ENCODE measurements at regions not wholly inside any gene's neighbourhood (a gene's known extent, or its start where the extent isn't known, plus 50 kb on each side); places are given as distances from the start of the nearest gene placed in this dataset.
A peak's percentile ranks its signal among the peaks of the same experiment; 100 is the strongest.

GRCh38 chr10:78959924-78960285 lies 108.9 kb upstream of the ZMIZ1 start:
- DNase-seq (ENCODE audit: low read depth in 2 of 2, low spot score in 1 of 2): no peak

DNA sequence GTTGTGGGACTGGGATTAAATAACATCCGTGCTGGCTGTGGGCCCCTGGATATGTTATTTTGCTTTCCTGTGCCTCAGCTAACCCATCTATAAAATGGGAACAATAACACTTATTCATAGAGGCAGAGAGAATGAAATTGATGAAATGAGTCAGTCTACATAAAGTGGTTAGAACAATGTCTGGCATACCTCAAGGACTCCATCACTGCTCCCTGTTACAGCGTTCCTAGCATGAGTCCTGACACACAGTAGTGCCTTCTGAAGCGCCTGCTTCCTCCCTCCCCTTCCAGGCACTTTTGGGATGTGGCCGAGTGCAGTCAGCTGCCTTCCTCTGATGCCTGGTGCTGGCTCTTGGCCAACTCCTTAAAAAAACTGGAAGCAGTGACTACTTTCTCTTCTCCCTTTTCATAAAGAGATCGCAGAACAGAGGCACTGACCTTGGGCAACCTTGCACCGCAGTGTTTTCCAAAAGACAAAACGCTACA lies 108.4 kb upstream of the ZMIZ1 start:
- no peak for DNase-seq (ENCODE audit: low read depth in 2 of 2, low spot score in 1 of 2)

- no peak for DNase-seq (ENCODE audit: low read depth in 2 of 2, low spot score in 1 of 2)
Observed at GRCh38 chr10:78961760-78962159, 107.0 kb upstream of the ZMIZ1 start.

- no peak for DNase-seq (ENCODE audit: low read depth in 2 of 2, low spot score in 1 of 2)
Observed at GRCh38 chr10:78963074-78964034, 105.4 kb upstream of the ZMIZ1 start.

DNA sequence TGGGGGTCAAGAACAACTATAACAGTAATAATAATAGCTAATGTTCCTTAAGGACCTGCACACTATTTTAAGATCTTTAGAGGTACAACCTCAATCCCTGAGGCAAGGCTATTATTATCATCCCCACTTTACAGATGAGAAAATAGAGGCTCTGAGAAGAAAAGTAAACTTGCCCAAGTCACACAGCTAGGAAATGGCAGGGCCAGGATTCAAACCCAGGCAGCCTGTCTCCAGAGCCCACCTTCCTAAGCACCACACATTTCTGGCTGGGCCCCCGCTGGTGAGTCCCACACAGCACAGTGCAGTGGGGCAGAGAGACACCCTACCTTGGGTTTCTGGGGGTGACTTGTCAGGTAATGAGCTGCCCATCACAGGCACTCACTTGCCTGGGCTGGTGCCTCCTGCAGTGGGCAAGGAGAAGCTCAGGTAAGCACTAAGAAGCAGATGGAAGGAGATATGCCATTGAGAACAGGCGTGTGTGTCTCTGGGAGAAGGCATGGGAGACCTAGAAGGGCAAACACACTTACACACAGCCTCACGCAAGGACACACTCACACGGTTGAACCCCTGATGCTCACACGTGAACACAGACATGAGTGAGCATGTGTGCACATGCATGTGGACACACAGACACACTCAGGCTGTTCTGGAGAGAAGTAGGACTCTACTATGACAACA lies 104.4 kb upstream of the ZMIZ1 start:
- no peak for DNase-seq (ENCODE audit: low read depth in 2 of 2, low spot score in 1 of 2)

GRCh38 chr10:78964952-78965633 lies 103.7 kb upstream of the ZMIZ1 start:
- DNase-seq (ENCODE audit: low read depth in 2 of 2, low spot score in 1 of 2): no peak

DNA sequence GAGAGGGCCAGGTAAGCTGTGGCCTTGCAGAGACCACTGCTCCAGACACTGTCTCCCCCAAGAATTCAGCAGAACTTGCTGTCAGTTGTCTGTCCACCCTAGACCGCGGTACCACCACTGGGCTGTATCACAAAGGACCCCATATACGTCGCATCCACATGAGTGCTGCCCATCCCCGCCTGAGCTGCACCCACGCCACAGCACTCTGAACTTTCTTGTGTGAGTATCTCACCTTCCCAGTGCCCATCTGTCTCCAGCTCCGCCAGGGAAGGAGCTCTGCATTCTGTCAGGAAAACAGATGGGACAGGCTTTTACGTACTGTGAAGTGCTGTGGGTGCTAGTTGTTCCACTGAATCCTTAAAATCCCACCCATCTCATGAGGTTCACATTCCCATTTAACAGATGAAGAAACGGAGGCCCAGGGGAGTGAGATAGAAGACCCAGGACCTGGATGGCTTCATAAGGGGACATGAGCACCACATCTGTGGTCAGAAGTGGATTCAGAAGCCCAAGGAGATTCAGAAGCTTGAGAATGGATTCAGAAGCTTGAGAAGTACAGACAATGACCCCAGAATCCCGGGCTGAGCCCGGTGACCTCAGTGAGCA lies 102.5 kb upstream of the ZMIZ1 start:
- no peak for DNase-seq (ENCODE audit: low read depth in 2 of 2, low spot score in 1 of 2)

GRCh38 chr10:78966844-78967488 lies 101.8 kb upstream of the ZMIZ1 start:
- DNase-seq (ENCODE audit: low read depth in 2 of 2, low spot score in 1 of 2): no peak

DNA sequence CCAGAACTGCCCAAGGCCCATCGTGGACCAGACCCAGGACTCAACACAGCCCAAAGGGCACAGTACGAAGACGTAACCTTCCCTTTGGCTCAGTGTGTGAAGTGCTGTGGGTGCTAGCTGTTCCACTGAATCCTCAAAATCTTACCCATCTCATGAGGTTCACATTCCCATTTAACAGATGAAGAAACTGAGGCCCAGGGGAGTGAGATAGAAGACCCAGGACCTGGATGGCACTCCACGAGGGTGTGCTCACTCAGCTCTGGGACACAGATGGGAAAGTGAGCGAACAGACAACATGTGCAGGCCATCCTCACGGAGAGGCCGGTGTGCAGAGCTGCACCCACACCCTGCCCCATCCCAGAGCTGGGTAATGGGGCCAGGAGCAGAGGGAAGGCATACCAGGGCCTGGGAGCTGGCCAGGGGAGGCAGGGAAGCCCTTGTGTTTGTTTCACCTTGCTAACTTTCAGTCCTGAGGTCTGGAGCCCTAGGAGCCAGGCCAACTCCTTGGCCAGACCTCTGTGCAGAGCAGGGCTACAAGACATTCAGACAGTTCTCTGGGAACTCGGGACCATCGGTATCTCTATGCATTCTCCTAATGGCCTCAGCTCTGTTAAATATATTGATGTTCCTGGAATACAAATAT lies 100.3 kb upstream of the ZMIZ1 start:
- DNase-seq (ENCODE audit: low read depth in 2 of 2, low spot score in 1 of 2): no peak

GRCh38 chr10:78968943-78969342 lies 99.8 kb upstream of the ZMIZ1 start:
- no peak for DNase-seq (ENCODE audit: low read depth in 2 of 2, low spot score in 1 of 2)

GRCh38 chr10:78969719-78970118 lies 99.0 kb upstream of the ZMIZ1 start:
- DNase-seq (ENCODE audit: low read depth in 2 of 2, low spot score in 1 of 2): no peak

- no peak for DNase-seq (ENCODE audit: low read depth in 2 of 2, low spot score in 1 of 2)
Observed at GRCh38 chr10:78970261-78970660, 98.5 kb upstream of the ZMIZ1 start.

GRCh38 chr10:78971094-78971682 lies 97.6 kb upstream of the ZMIZ1 start:
- no peak for DNase-seq (ENCODE audit: low read depth in 2 of 2, low spot score in 1 of 2)

GRCh38 chr10:78972160-78972946 lies 96.4 kb upstream of the ZMIZ1 start:
- no peak for DNase-seq (ENCODE audit: low read depth in 2 of 2, low spot score in 1 of 2)

- peak; percentile 42 to 65 for DNase-seq (ENCODE audit: low read depth in 2 of 2, low spot score in 1 of 2)
Observed at GRCh38 chr10:78972947-78973900, 95.5 kb upstream of the ZMIZ1 start.

DNA sequence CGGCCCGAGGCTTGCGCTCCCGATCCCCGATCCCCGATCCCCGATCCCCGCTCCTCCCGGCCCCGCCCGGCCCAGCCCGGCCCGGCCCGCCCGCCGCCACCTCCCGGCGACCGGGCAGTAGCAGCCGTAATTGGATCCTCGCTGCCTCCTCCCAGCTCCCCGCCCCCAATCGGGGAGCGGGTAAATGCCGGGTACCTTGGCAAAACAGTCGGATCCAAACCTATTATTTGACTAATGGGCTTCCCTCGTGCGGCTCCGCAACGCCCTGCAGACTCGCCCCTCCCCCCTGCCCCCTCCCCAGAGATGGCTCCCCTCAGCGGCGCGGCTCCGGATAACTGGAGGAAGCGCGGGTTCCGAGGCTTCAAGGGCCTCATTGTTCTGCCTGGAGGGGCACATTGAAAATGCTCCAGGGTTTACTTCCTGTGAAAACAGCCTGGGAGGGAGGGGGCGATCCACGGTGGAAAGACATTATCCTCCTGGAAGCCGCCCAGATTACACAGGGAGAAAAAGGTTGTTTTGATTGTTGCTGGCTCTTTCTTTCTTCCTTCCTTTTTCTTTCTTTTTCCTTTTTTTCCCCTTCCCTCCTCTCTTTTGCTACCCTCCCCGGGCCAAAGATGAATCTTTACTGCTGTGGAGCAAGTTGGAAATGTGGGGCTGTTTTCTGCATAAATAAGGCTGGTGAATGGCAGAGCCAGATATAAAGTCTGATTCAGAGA lies 94.7 kb upstream of the ZMIZ1 start:
- peak; percentile 3 to 10 for DNase-seq (ENCODE audit: low read depth in 2 of 2, low spot score in 1 of 2)

DNA sequence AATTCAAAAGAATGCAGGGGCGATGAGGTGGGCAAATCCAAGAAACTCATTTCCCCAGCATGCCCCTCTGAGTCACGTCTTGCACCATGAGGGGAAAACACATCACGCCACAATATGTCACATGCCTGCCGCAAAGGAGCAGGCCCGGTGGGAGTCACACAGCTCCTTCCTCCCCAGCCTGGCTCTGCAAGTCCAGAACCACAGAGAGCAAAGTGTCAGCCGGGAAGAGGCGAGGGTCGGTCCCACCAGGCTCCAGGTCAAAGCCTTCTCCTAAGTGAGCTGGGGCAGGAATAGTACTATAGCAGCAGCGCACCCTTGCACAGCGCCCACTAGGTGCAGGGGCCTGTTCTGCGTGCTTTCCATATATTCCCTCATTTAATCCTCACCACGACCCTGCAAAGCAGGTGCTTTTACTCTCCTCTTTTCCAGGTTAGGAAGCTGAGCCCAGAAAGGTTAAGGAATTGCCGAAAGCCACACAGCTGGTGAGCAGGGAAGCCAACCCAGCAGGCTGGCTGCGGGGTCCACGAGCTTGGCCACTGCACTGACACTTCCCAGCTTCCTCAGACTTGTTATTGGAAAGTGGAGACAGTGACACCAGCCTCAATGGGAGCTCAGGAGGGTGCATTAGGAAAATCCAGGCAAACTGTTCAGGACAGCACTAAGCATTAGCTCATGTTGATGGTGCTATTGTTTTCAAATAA lies 94.0 kb upstream of the ZMIZ1 start:
- DNase-seq (ENCODE audit: low read depth in 2 of 2, low spot score in 1 of 2): peak; percentile 58 to 65
